GM10266 (cell line): ENCODE measurements at regions not wholly inside any gene's neighbourhood (a gene's known extent, or its start where the extent isn't known, plus 50 kb on each side); places are given as distances from the start of the nearest gene placed in this dataset.
"Not testable (repeated sequence)": the region's sequence is repeated elsewhere in the genome, so short reads cannot be mapped to it uniquely, and the experiment has no call there.

ENCODE experiments used
- DNase-seq: peaks from one replicate; pipeline ENCODE4 v3.0.0; 2012; ENCODE audit errors: extremely low spot score
- TF ChIP-seq, protein P1 (sequence below): IDR thresholded peaks from 2 replicates; pipeline ENCODE4 v1.5.1; 2012; ENCODE audit warnings: mild to moderate bottlenecking, low read depth; ENCODE audit not compliant: control insufficient read depth, insufficient read depth; ENCODE audit errors: missing control alignments

DNA sequence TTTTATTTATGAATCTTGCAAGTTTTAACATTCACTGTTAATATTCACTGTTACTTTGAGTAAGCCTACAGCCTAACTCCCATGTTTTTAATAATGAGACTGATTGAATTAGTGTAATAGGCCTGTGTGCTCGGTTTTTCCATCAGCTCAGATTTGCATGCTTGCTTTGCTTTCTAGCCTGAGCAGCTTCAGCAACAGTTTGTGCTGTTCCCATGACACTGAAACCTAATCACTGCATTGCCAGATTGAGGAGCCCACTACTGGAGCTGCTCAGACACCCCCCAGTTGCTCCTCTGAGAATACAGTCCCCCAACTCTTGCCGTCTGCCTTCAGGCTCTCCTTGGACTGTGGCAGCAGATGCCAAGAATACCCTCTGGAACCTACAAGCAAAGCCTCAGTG lies 695.4 kb downstream of the BRINP3 start:
- TF ChIP-seq, protein P1, sequence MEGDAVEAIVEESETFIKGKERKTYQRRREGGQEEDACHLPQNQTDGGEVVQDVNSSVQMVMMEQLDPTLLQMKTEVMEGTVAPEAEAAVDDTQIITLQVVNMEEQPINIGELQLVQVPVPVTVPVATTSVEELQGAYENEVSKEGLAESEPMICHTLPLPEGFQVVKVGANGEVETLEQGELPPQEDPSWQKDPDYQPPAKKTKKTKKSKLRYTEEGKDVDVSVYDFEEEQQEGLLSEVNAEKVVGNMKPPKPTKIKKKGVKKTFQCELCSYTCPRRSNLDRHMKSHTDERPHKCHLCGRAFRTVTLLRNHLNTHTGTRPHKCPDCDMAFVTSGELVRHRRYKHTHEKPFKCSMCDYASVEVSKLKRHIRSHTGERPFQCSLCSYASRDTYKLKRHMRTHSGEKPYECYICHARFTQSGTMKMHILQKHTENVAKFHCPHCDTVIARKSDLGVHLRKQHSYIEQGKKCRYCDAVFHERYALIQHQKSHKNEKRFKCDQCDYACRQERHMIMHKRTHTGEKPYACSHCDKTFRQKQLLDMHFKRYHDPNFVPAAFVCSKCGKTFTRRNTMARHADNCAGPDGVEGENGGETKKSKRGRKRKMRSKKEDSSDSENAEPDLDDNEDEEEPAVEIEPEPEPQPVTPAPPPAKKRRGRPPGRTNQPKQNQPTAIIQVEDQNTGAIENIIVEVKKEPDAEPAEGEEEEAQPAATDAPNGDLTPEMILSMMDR = no peak
- DNase-seq = no peak

DNA sequence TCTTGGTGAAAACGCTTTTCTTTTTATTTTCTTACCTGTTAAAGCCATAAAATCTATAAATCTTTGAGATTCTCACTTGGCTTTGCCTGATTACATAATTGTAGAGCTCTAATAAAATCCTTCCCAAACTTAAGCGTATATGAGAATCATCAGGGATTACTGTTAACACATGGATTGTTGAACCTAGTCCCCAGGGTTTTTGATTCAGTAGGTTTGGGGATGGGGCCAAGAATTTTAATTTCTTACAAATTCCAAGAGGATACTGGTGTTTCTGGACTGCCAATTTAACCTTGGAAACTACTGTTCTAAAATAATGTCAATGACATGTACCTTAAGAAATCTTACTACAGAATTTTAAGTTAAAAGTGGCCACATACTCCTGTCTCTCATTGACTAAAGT lies 694.2 kb downstream of the BRINP3 start:
- DNase-seq = no peak
- TF ChIP-seq, protein P1 = no peak

DNA sequence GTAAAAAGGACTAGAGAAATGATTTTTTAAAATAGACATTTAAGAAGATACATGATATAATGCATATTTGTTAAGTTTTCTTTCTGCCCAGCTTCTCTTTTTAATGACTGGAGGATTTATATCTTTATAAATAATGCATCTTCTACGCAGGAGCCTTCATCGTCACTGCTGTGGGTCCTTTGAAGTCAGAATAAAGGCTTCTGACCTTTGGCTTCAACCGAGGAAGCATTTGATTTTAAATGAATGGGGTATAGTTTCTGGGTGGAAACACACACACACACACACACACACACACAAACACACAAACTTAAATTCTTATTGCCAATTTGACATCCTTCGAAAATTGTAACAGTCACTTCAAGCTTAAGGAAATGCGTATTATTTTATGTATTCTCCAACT lies 690.9 kb downstream of the BRINP3 start:
- TF ChIP-seq, protein P1 = no peak

DNA sequence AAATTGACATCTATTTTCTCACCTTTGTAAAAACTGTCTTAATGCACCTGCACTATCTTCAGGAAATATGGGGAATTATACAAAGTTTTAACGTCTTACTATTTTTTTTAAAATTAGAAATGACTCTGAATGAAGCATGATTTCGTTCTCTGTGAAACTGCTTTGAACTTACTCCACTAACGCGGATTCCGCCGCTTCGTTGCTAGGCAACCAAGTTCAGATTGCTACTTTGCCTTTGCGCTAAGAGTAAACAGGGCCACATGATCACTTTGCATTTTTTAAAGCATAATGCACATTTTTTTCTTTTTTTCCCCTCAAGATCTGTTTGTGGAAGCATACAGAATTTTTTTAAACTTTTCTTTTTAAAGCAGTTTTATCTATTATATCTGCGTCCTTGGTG lies 690.5 kb downstream of the BRINP3 start:
- no peak for DNase-seq
- TF ChIP-seq, protein P1 = no peak

More for the DNA sequence above, 690.9 kb downstream of the BRINP3 start:
- DNase-seq = no peak

DNA sequence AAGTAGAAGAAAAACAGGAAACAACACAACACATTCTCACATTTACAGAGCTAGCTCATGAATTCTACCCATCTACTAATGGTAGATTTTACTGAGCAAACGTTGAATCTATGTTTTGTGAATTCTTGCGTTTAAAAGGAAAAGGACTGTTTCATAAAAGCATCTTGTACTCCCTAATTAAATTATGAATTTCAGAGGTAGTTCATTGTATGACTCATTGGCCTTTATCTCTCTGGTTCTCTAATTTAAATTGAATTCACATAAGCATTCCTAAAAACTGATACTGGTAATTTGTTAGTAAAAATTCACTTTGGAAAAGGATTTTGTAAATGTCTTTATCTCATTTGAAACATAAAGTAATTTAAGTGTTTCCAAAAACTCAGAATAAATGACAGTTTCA lies 687.3 kb downstream of the BRINP3 start:
- TF ChIP-seq, protein P1 = no peak
- no peak for DNase-seq

DNA sequence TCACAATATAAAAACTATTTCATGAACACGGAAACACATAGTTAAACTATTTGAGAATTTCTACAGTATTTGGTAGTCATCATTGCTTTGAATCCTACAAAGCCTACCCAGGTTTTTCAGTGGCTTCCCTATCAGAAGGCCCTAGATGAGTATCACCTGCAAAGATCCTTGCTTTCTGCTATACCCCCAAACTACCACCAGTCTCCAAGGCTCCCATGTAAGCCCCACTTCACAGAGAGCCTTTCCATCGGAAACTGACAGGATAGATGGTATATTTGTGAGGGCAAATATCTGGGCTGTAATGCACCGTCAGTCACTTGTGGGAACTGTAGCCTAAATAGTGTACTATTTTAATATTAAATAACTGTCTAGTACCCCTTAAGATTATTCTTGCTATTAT lies 674.3 kb downstream of the BRINP3 start:
- TF ChIP-seq, protein P1 = no peak
- DNase-seq = no peak

DNA sequence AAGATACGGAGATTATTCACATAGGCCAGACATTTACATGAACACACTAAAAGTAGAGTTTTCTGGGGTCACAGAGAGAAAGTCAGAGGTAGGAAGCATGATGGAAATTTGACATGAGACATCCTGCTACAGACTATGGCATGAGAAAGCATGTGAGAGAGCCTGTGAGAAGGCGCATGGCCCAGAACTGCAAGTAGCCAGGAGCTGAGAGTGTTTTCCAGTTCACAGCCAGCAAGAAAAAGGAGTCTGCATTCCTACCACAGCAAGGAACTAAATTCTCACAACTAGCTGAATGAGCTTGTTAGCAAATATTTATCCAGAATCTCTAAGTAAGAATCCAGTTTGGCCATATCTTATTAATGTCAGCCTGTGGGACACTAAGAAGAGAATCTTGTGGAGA lies 673.3 kb downstream of the BRINP3 start:
- TF ChIP-seq, protein P1 = no peak
- no peak for DNase-seq

DNA sequence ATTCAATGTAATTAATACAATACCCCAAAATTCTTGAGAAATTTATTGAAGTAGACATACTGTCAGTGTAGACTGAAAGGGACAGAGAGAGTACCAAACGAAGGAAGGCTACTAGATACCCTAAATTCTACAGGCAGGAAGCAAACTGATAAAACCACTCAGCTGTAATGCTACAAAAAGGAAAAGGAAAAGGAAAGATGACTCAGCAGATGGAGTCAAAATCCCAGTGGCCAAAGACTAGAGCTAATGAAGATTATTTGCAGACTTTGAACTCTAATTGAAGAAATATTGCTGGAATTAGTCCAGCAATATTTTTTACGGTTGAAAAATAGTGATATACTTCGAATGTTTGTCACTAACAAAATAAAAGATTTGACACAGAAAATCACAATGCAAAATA lies 671.9 kb downstream of the BRINP3 start:
- TF ChIP-seq, protein P1 = no peak
- DNase-seq = no peak

DNA sequence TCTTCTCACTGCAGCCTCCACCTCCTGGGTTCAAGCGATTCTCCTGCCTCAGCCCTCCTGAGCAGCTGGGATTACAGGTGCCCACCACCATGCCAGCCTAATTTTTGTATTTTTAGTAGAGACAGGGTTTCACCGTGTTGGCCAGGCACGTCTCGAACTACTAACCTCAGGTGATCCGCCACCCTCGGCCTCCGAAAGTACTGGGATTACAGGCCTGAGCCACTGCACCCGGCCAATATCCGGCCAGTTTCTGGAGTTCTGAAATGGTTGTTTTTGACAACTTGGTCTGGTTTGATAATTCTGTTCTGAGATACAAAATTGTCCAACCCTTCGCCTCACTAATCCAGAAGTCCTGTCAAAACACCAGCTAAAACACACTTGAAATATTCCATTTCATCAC lies 667.0 kb downstream of the BRINP3 start:
- not testable (repeated sequence) for DNase-seq
